Uterus (tissue), 3 donors: ENCODE measurements at regions not wholly inside any gene's neighbourhood (a gene's known extent, or its start where the extent isn't known, plus 50 kb on each side); places are given as distances from the start of the nearest gene placed in this dataset.
"Not testable (repeated sequence)": the region's sequence is repeated elsewhere in the genome, so short reads cannot be mapped to it uniquely, and the experiment has no call there.

ENCODE experiments used
- DNase-seq, 2 donors: peaks; one replicate each; pipeline ENCODE4 v3.0.0-alpha.2; 2019 to 2020
- H3K27ac ChIP-seq, 2 donors: fragments of 200-600 bp; sonication (generic); 1 replicate in 1 of 2; 2 replicates in 1 of 2; pipeline ENCODE4 v1.5.1; 2016 to 2018
- H3K27me3 ChIP-seq, 2 donors: fragments of 200-600 bp; sonication (generic); one replicate each; pipeline ENCODE4 v1.5.1; 2018 to 2019; ENCODE audit warnings: control low read depth in 1 of 2
- H3K36me3 ChIP-seq, 2 donors: fragments of 200-600 bp; sonication (generic); one replicate each; pipeline ENCODE4 v1.5.1; 2019; ENCODE audit warnings: control low read depth in 1 of 2
- H3K4me1 ChIP-seq, 2 donors: fragments of 200-600 bp; sonication (generic); one replicate each; pipeline ENCODE4 v1.5.1; 2018 to 2019; ENCODE audit warnings: control low read depth in 1 of 2
- H3K4me3 ChIP-seq, 2 donors: fragments of 200-600 bp; sonication (generic); 1 replicate in 1 of 2; 2 replicates in 1 of 2; pipeline ENCODE4 v1.5.1; 2018 to 2019; ENCODE audit warnings: mild to moderate bottlenecking in 1 of 2
- H3K9me3 ChIP-seq, 2 donors: fragments of 200-600 bp; sonication (generic); one replicate each; pipeline ENCODE4 v1.5.1; 2019; ENCODE audit warnings: control low read depth in 1 of 2
- CTCF ChIP-seq, 4 experiments: fragments of 200-600 bp in 2 of 4; fragments of 450-650 bp in 2 of 4; sonication (generic) in 2 of 4; IDR thresholded peaks; one replicate each; pipeline ENCODE4 v1.5.1; 2016 to 2019; ENCODE audit warnings: antibody characterized with exemption in 4 of 4, mild to moderate bottlenecking in 2 of 4, moderate library complexity in 1 of 4
- POLR2A ChIP-seq, 2 donors: fragments of 450-650 bp; IDR thresholded peaks; one replicate each; pipeline ENCODE4 v1.6.1; 2016; ENCODE audit warnings: antibody characterized with exemption in 2 of 2, mild to moderate bottlenecking in 1 of 2, moderate library complexity in 1 of 2
- intact Hi-C: fragments of 100-400 bp; cut with DNase I; formaldehyde crosslinking; loops from one replicate; pipeline ENCODE4 v1.15.1; 2023; ENCODE audit warnings: low total_unique reads
- donor health status: DM: yes; HTN: yes; CAD: no.

- Histone ChIP-seq H3K27me3 (no peaks in the 10 kb centered on the region), H3K36me3 (no peaks in the 10 kb centered on the region), H3K27ac (no peak overlapping the region), H3K9me3 (no peaks in the 10 kb centered on the region), H3K4me1 (no peaks in the 10 kb centered on the region), H3K4me3 (no peak overlapping the region)
- TF ChIP-seq POLR2A (IDR thresholded peaks at IDR 0.05): no peak
- no peak for TF ChIP-seq CTCF (IDR thresholded peaks at IDR 0.05)
- no peak for DNase-seq
- intact Hi-C loops: no loop called here
Observed at GRCh38 chr12:63354969-63355368, 204.0 kb upstream of the AVPR1A start.

GRCh38 chr12:63353559-63353958 lies 202.6 kb upstream of the AVPR1A start:
- DNase-seq: no peak
- H3K4me1 ChIP-seq: no peaks in the 10 kb centered on the region
- H3K36me3 ChIP-seq: no peaks in the 10 kb centered on the region
- H3K4me3 ChIP-seq: no peak overlapping the region
- TF ChIP-seq POLR2A (IDR thresholded peaks at IDR 0.05): no peak
- TF ChIP-seq CTCF (IDR thresholded peaks at IDR 0.05): no peak
- intact Hi-C loops: no loop called here
- no peaks in the 10 kb centered on the region for H3K9me3 ChIP-seq
- H3K27me3 ChIP-seq: no peaks in the 10 kb centered on the region
- H3K27ac ChIP-seq: no peak overlapping the region

GRCh38 chr12:63351370-63351769 lies 200.4 kb upstream of the AVPR1A start:
- intact Hi-C loops: no loop called here
- TF ChIP-seq POLR2A (IDR thresholded peaks at IDR 0.05) (no peak), CTCF (IDR thresholded peaks at IDR 0.05) (no peak)
- no peaks in the 10 kb centered on the region for H3K36me3 ChIP-seq
- DNase-seq: no peak
- H3K27me3 ChIP-seq: no peaks in the 10 kb centered on the region
- no peak overlapping the region for H3K4me3 ChIP-seq
- no peaks in the 10 kb centered on the region for H3K9me3 ChIP-seq
- no peaks in the 10 kb centered on the region for H3K4me1 ChIP-seq
- no peak overlapping the region for H3K27ac ChIP-seq

GRCh38 chr12:63348556-63348955 lies 197.6 kb upstream of the AVPR1A start:
- H3K27me3 ChIP-seq: no peaks in the 10 kb centered on the region
- TF ChIP-seq CTCF (IDR thresholded peaks at IDR 0.05) (no peak), POLR2A (IDR thresholded peaks at IDR 0.05) (no peak)
- H3K36me3 ChIP-seq: no peaks in the 10 kb centered on the region
- H3K27ac ChIP-seq: no peak overlapping the region
- no peak for DNase-seq
- intact Hi-C loops: no loop called here
- no peaks in the 10 kb centered on the region for H3K9me3 ChIP-seq
- H3K4me3 ChIP-seq: no peak overlapping the region
- H3K4me1 ChIP-seq: no peaks in the 10 kb centered on the region

- H3K27ac ChIP-seq, H3K4me1 ChIP-seq, intact Hi-C loops, H3K36me3 ChIP-seq, DNase-seq, H3K9me3 ChIP-seq, H3K4me3 ChIP-seq, H3K27me3 ChIP-seq: not testable (repeated sequence)
Observed at GRCh38 chr12:63337158-63337557, 186.2 kb upstream of the AVPR1A start.

- Histone ChIP-seq H3K27ac (no peak overlapping the region), H3K4me1 (no peaks in the 10 kb centered on the region), H3K36me3 (no peaks in the 10 kb centered on the region), H3K4me3 (no peak overlapping the region), H3K27me3 (no peaks in the 10 kb centered on the region), H3K9me3 (no peaks in the 10 kb centered on the region)
- TF ChIP-seq CTCF (IDR thresholded peaks at IDR 0.05): no peak
- no peak for TF ChIP-seq POLR2A (IDR thresholded peaks at IDR 0.05)
- no peak for DNase-seq
- intact Hi-C loops: no loop called here
Observed at GRCh38 chr12:63326260-63326659, 175.3 kb upstream of the AVPR1A start.
